ENCODE measurements at regions not wholly inside any gene's neighbourhood (a gene's known extent, or its start where the extent isn't known, plus 50 kb on each side); places are given as distances from the start of the nearest gene placed in this dataset.

- no peak for TF ChIP-seq POLR2A (IDR thresholded peaks at IDR 0.05)
- no peak for TF ChIP-seq CTCF (IDR thresholded peaks at IDR 0.05 in 4 of 5, conservative IDR thresholded peaks at IDR 0.05 in 1 of 5)
- H3K27ac ChIP-seq, result no peak overlapping the region
- no peak overlapping the region for H3K4me3 ChIP-seq
- H3K27me3 ChIP-seq, result no peaks in the 10 kb centered on the region
- in situ Hi-C loops (cut with MboI; ENCODE audit: low sequenced_read_pairs in 4 of 4), result no loop called here
- ATAC-seq (no peak), DNase-seq (no peak)
- H3K36me3 ChIP-seq, result no peaks in the 10 kb centered on the region
- no peaks in the 10 kb centered on the region for H3K9me3 ChIP-seq
- H3K4me1 ChIP-seq, result peaks cover 0 to 4% of the 10 kb centered on the region in 2 donors
- intact Hi-C loops (cut with DNase I; ENCODE audit: low total_unique reads), result no loop called here
Measured at GRCh38 chr2:187912950-187913349, 358.7 kb upstream of the TFPI start.

GRCh38 chr2:187915810-187916209 is 361.6 kb upstream of the TFPI start:
- ATAC-seq, result no peak
- Histone ChIP-seq H3K27me3 (no peaks in the 10 kb centered on the region), H3K9me3 (no peaks in the 10 kb centered on the region), H3K27ac (no peak overlapping the region), H3K4me1 (no peaks in the 10 kb centered on the region), H3K36me3 (no peaks in the 10 kb centered on the region), H3K4me3 (no peak overlapping the region)
- TF ChIP-seq CTCF (IDR thresholded peaks at IDR 0.05 in 4 of 5, conservative IDR thresholded peaks at IDR 0.05 in 1 of 5), result no peak
- no peak for TF ChIP-seq POLR2A (IDR thresholded peaks at IDR 0.05)
- no peak for DNase-seq
- intact Hi-C loops (cut with DNase I; ENCODE audit: low total_unique reads), result no loop called here
- in situ Hi-C loops (cut with MboI; ENCODE audit: low sequenced_read_pairs in 4 of 4), result no loop called here

DNA sequence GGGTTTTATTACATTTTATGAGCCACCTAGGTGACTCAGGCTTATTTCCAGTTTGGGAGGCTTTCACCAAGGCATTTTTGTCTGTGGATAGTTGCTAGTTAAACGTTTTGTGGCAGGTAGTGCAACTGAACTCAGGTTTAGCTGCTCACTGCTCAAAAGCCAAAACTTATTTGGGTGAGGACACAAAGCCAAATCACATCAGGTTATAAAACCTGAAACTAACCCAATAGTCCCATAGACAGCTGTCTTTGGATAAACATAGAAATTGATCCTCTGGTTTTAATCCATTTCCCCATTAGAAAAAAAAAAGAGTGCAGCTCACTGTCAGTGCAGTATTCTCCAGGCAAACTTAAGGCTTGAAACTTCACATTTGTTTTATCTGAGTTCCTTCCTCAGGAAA is 362.6 kb upstream of the TFPI start:
- Histone ChIP-seq H3K36me3 (no peaks in the 10 kb centered on the region), H3K27me3 (no peaks in the 10 kb centered on the region), H3K27ac (no peak overlapping the region), H3K4me1 (no peaks in the 10 kb centered on the region), H3K4me3 (no peak overlapping the region), H3K9me3 (no peaks in the 10 kb centered on the region)
- DNase-seq, result no peak
- ATAC-seq, result no peak
- TF ChIP-seq POLR2A (IDR thresholded peaks at IDR 0.05) (no peak), CTCF (IDR thresholded peaks at IDR 0.05 in 4 of 5, conservative IDR thresholded peaks at IDR 0.05 in 1 of 5) (no peak)
- in situ Hi-C loops (cut with MboI; ENCODE audit: low sequenced_read_pairs in 4 of 4), result no loop called here
- intact Hi-C loops (cut with DNase I; ENCODE audit: low total_unique reads), result no loop called here

GRCh38 chr2:187917535-187917934 is 363.3 kb upstream of the TFPI start:
- DNase-seq, result no peak
- no peaks in the 10 kb centered on the region for H3K27me3 ChIP-seq
- TF ChIP-seq CTCF (IDR thresholded peaks at IDR 0.05 in 4 of 5, conservative IDR thresholded peaks at IDR 0.05 in 1 of 5), result no peak
- TF ChIP-seq POLR2A (IDR thresholded peaks at IDR 0.05), result no peak
- H3K27ac ChIP-seq, result no peak overlapping the region
- H3K4me1 ChIP-seq, result peaks cover 0 to 3% of the 10 kb centered on the region in 2 donors
- ATAC-seq, result no peak
- intact Hi-C loops (cut with DNase I; ENCODE audit: low total_unique reads), result no loop called here
- H3K4me3 ChIP-seq, result no peak overlapping the region
- no peaks in the 10 kb centered on the region for H3K9me3 ChIP-seq
- in situ Hi-C loops (cut with MboI; ENCODE audit: low sequenced_read_pairs in 4 of 4), result no loop called here
- no peaks in the 10 kb centered on the region for H3K36me3 ChIP-seq

Data from gastrocnemius medialis (tissue), 4 donors.